GM13976 (cell line): ENCODE measurements at regions not wholly inside any gene's neighbourhood (a gene's known extent, or its start where the extent isn't known, plus 50 kb on each side); places are given as distances from the start of the nearest gene placed in this dataset.
"Not testable (repeated sequence)": the region's sequence is repeated elsewhere in the genome, so short reads cannot be mapped to it uniquely, and the experiment has no call there.

Source experiments
- DNase-seq: peaks from one replicate; pipeline ENCODE4 v3.0.0; 2012; ENCODE audit warnings: low spot score
- CTCF ChIP-seq: IDR thresholded peaks from 2 replicates; pipeline ENCODE4 v1.5.1; 2012; ENCODE audit warnings: borderline replicate concordance, mild to moderate bottlenecking; ENCODE audit not compliant: insufficient read depth; ENCODE audit errors: extremely low read depth, missing control alignments, control extremely low read depth
- in situ Hi-C: fragments of 300-500 bp; cut with MboI; formaldehyde crosslinking; loops from one replicate; pipeline ENCODE4 v1.12.0; 2022; ENCODE audit warnings: low sequenced_read_pairs, mixed read lengths, inconsistent platforms; ENCODE audit not compliant: unreplicated experiment

DNA sequence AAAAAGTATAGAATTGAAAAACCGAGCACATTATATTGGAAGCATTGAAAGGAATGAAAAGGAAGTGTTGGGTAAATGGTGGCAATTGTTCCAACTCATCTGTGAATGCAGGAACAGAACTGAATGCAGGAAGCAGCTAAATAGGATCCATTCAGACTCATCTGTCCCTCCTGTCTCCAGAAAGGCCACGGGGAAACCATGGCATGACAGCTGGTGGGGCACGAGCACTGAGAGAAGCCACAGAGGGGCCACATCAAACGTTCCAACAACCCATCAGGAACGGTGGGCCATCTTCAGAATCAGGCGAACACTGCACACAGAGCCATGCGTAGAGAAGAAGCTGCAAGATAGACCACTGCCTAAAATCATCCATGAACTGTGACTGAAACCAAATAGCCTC is 138.5 kb upstream of the SLC35G4 start:
- in situ Hi-C loops, result no loop called here
- DNase-seq, result no peak
- TF ChIP-seq CTCF, result no peak

DNA sequence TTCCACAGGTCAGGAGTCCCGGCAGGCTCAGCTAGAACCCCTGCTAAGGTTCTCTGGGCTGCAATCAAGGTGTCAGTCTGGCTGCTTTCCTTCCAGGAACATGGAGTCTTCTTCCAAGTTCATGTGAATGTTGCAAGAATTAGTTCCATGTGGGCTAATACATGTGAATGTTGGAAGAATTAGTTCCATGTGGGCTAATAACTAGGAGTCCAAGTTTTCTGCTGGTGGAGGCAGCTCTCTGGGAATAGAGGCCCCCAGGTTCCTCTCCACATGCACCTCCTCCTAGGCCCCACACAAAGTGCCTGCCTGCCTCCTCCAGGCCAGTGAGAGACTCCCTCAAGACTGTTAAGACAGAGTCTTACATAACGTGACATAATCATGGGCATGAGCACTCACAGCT is 140.8 kb upstream of the SLC35G4 start:
- no peak for TF ChIP-seq CTCF
- in situ Hi-C loops, result no loop called here
- DNase-seq, result no peak

- in situ Hi-C loops, result no loop called here
- TF ChIP-seq CTCF, result no peak
- DNase-seq, result no peak
These were observed 141.3 kb upstream of the SLC35G4 start for GRCh38 chr18:11468120-11468519.

GRCh38 chr18:11467611-11468010 is 141.8 kb upstream of the SLC35G4 start:
- in situ Hi-C loops, result no loop called here
- no peak for TF ChIP-seq CTCF
- DNase-seq, result no peak

- no peak for DNase-seq
- in situ Hi-C loops, result no loop called here
- no peak for TF ChIP-seq CTCF
These were observed 145.3 kb upstream of the SLC35G4 start for GRCh38 chr18:11464129-11464528.

GRCh38 chr18:11458447-11458846 is 150.9 kb upstream of the SLC35G4 start:
- TF ChIP-seq CTCF, result no peak

GRCh38 chr18:11457853-11458252 is 151.5 kb upstream of the SLC35G4 start:
- DNase-seq, in situ Hi-C loops: not testable (repeated sequence)

More at GRCh38 chr18:11458447-11458846, 150.9 kb upstream of the SLC35G4 start:
- DNase-seq, result no peak
- in situ Hi-C loops, result no loop called here
